HepG2 (cell line): ENCODE measurements at regions not wholly inside any gene's neighbourhood (a gene's known extent, or its start where the extent isn't known, plus 50 kb on each side); places are given as distances from the start of the nearest gene placed in this dataset.

ENCODE experiments used
- CREB1 ChIP-seq, 2 experiments: fragments of 450-650 bp in 1 of 2; IDR thresholded peaks; 2 replicates each; pipeline ENCODE4 v1.6.1; 2016 to 2017; ENCODE audit warnings: control low read depth in 1 of 2, mild to moderate bottlenecking in 1 of 2, missing compliant biosample characterization in 1 of 2, missing genetic modification characterization in 1 of 2
- DMAP1 ChIP-seq: IDR thresholded peaks from 2 replicates; pipeline ENCODE4 v1.6.1; 2016
- GATAD1 ChIP-seq: IDR thresholded peaks from 2 replicates; pipeline ENCODE4 v1.6.1; 2016; ENCODE audit warnings: missing genetic modification reagents, missing compliant biosample characterization
- HNF1A ChIP-seq, 2 experiments: sonication (generic) in 1 of 2; formaldehyde crosslinking in 1 of 2; IDR thresholded peaks; 2 replicates each; pipeline versions ENCODE4 v1.4.0 to v1.6.1; 2016 to 2020; ENCODE audit warnings: borderline replicate concordance in 1 of 2, low read depth in 1 of 2, mild to moderate bottlenecking in 1 of 2, missing genetic modification reagents in 1 of 2
- HOXA5 ChIP-seq: sonication (generic); formaldehyde crosslinking; IDR thresholded peaks from 2 replicates; pipeline ENCODE4 v1.4.0; 2020; ENCODE audit warnings: missing genetic modification reagents
- JUN ChIP-seq: sonication (generic); formaldehyde crosslinking; IDR thresholded peaks from 2 replicates; pipeline ENCODE4 v1.4.0; 2020; ENCODE audit warnings: mild to moderate bottlenecking, missing genetic modification reagents
- JUND ChIP-seq: sonication (generic); formaldehyde crosslinking; IDR thresholded peaks from 2 replicates; pipeline ENCODE4 v1.8.0; 2022; ENCODE audit warnings: mild to moderate bottlenecking, missing genetic modification reagents
- MIER3 ChIP-seq: IDR thresholded peaks from 2 replicates; pipeline ENCODE4 v1.6.1; 2016; ENCODE audit warnings: missing compliant biosample characterization, borderline replicate concordance
- NFKBIZ ChIP-seq: IDR thresholded peaks from 2 replicates; pipeline ENCODE4 v1.6.1; 2018; ENCODE audit warnings: missing genetic modification reagents, missing compliant biosample characterization
- PHF21A ChIP-seq: sonication (generic); formaldehyde crosslinking; IDR thresholded peaks from 2 replicates; pipeline ENCODE4 v1.5.0; 2020; ENCODE audit warnings: mild to moderate bottlenecking, missing genetic modification reagents
- RARA ChIP-seq: IDR thresholded peaks from 2 replicates; pipeline ENCODE4 v1.6.1; 2016; ENCODE audit warnings: missing genetic modification reagents, missing compliant biosample characterization
- RBFOX2 ChIP-seq: fragments of 200-400 bp; formaldehyde crosslinking; IDR thresholded peaks from 2 replicates; pipeline ENCODE4 v1.6.1; 2017; ENCODE audit warnings: low read depth, mild to moderate bottlenecking, low read length
- SOX13 ChIP-seq, 3 experiments: fragments of 450-650 bp in 1 of 3; sonication (generic) in 1 of 3; formaldehyde crosslinking in 1 of 3; IDR thresholded peaks in 2 of 3; conservative IDR thresholded peaks in 1 of 3; 2 replicates each; pipeline versions ENCODE4 v1.5.0 to v1.6.1; 2016 to 2020; ENCODE audit warnings: antibody characterized with exemption in 1 of 3, mild to moderate bottlenecking in 1 of 3, missing compliant biosample characterization in 1 of 3, missing genetic modification reagents in 1 of 3, moderate library complexity in 1 of 3
- ZFP1 ChIP-seq: IDR thresholded peaks from 2 replicates; pipeline ENCODE4 v1.6.1; 2016
- TF ChIP-seq, protein P1 (sequence below): sonication (generic); formaldehyde crosslinking; IDR thresholded peaks from 2 replicates; pipeline ENCODE4 v1.9.0; 2021; ENCODE audit warnings: mild to moderate bottlenecking, missing genetic modification reagents

GRCh38 chr7:76118253-76119036 is 70.5 kb downstream of the MDH2 start (continued):
- peak; percentile 39; the same call in 1 of the 2 replicates for TF ChIP-seq RBFOX2
- TF ChIP-seq CREB1 (IDR thresholded peaks at IDR 0.05), result peak; percentile 63
- peak; percentile 52; the same call in 1 of the 2 replicates for TF ChIP-seq CREB1 (CRISPR knock-in tag; IDR thresholded peaks at IDR 0.05)
- peak; percentile 54; the same call in 1 of the 2 replicates for TF ChIP-seq ZFP1
- TF ChIP-seq NFKBIZ (CRISPR knock-in tag), result peak; percentile 66; the same call in 1 of the 2 replicates
- TF ChIP-seq SOX13 (IDR thresholded peaks at IDR 0.05), result peak; percentile 86
- peak in 1 of 2 experiments; percentile 97; a peak in 2 of 4 replicates for TF ChIP-seq SOX13 (CRISPR knock-in tag; conservative IDR thresholded peaks at IDR 0.05 in 1 of 2, IDR thresholded peaks at IDR 0.05 in 1 of 2)
- TF ChIP-seq DMAP1 (CRISPR knock-in tag), result 0 out of 2 replicates have a peak, but pooled peaks have one; percentile 41
- peak; percentile 56 for TF ChIP-seq PHF21A
- peak; percentile 42; the same call in 1 of the 2 replicates for TF ChIP-seq HOXA5 (CRISPR knock-in tag)
- TF ChIP-seq, protein P1, sequence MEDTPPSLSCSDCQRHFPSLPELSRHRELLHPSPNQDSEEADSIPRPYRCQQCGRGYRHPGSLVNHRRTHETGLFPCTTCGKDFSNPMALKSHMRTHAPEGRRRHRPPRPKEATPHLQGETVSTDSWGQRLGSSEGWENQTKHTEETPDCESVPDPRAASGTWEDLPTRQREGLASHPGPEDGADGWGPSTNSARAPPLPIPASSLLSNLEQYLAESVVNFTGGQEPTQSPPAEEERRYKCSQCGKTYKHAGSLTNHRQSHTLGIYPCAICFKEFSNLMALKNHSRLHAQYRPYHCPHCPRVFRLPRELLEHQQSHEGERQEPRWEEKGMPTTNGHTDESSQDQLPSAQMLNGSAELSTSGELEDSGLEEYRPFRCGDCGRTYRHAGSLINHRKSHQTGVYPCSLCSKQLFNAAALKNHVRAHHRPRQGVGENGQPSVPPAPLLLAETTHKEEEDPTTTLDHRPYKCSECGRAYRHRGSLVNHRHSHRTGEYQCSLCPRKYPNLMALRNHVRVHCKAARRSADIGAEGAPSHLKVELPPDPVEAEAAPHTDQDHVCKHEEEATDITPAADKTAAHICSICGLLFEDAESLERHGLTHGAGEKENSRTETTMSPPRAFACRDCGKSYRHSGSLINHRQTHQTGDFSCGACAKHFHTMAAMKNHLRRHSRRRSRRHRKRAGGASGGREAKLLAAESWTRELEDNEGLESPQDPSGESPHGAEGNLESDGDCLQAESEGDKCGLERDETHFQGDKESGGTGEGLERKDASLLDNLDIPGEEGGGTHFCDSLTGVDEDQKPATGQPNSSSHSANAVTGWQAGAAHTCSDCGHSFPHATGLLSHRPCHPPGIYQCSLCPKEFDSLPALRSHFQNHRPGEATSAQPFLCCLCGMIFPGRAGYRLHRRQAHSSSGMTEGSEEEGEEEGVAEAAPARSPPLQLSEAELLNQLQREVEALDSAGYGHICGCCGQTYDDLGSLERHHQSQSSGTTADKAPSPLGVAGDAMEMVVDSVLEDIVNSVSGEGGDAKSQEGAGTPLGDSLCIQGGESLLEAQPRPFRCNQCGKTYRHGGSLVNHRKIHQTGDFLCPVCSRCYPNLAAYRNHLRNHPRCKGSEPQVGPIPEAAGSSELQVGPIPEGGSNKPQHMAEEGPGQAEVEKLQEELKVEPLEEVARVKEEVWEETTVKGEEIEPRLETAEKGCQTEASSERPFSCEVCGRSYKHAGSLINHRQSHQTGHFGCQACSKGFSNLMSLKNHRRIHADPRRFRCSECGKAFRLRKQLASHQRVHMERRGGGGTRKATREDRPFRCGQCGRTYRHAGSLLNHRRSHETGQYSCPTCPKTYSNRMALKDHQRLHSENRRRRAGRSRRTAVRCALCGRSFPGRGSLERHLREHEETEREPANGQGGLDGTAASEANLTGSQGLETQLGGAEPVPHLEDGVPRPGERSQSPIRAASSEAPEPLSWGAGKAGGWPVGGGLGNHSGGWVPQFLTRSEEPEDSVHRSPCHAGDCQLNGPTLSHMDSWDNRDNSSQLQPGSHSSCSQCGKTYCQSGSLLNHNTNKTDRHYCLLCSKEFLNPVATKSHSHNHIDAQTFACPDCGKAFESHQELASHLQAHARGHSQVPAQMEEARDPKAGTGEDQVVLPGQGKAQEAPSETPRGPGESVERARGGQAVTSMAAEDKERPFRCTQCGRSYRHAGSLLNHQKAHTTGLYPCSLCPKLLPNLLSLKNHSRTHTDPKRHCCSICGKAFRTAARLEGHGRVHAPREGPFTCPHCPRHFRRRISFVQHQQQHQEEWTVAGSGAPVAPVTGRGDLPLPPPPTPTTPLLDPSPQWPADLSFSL (CRISPR knock-in tag), result peak; percentile 96
- TF ChIP-seq MIER3, result peak; percentile 30; the same call in 1 of the 2 replicates
- TF ChIP-seq RARA (CRISPR knock-in tag), result peak; percentile 68
- peak; percentile 88 for TF ChIP-seq JUN
- TF ChIP-seq JUND (CRISPR knock-in tag), result peak; percentile 93
- peak; percentile 54; the same call in 1 of the 2 replicates for TF ChIP-seq GATAD1 (CRISPR knock-in tag)
- TF ChIP-seq HNF1A (IDR thresholded peaks at IDR 0.05; ENCODE audit: low read depth), result peak; percentile 48; the same call in 1 of the 2 replicates
- peak; percentile 27; the same call in 1 of the 2 replicates for TF ChIP-seq HNF1A (CRISPR knock-in tag; IDR thresholded peaks at IDR 0.05; ENCODE audit: borderline replicate concordance)
